ENCODE measurements at regions not wholly inside any gene's neighbourhood (a gene's known extent, or its start where the extent isn't known, plus 50 kb on each side); places are given as distances from the start of the nearest gene placed in this dataset.

DNA sequence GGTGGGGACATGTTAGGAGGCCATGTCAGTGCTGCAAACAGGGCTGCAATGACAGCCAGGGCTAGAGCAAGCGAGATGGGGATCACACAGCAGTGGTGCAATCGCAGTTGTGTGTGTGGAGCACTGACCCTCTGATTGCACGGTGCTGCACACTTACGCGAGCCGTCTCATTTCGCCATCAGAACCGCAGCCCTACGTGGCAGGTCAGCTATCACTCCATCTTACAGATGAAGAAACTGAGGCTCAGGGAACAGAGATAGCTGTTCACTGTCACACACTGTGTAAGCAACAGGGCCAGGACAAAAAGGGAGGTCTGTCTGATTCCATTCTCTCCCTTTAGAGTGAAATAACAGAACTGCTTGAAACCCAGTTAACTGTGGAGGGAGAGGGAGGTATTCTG lies 104.8 kb upstream of the SLC45A1 start:
- in situ Hi-C loops (cut with HindIII; ENCODE audit: low pct_ligation_motif_present, low sequenced_read_pairs): no loop called here
- H3K27ac ChIP-seq: no peak overlapping the region
- TF ChIP-seq, protein P1, sequence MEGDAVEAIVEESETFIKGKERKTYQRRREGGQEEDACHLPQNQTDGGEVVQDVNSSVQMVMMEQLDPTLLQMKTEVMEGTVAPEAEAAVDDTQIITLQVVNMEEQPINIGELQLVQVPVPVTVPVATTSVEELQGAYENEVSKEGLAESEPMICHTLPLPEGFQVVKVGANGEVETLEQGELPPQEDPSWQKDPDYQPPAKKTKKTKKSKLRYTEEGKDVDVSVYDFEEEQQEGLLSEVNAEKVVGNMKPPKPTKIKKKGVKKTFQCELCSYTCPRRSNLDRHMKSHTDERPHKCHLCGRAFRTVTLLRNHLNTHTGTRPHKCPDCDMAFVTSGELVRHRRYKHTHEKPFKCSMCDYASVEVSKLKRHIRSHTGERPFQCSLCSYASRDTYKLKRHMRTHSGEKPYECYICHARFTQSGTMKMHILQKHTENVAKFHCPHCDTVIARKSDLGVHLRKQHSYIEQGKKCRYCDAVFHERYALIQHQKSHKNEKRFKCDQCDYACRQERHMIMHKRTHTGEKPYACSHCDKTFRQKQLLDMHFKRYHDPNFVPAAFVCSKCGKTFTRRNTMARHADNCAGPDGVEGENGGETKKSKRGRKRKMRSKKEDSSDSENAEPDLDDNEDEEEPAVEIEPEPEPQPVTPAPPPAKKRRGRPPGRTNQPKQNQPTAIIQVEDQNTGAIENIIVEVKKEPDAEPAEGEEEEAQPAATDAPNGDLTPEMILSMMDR (IDR thresholded peaks at IDR 0.05; ENCODE audit: low read depth, low read length, missing control alignments): no peak
- H3K36me3 ChIP-seq (replicated peaks): no peaks in the 10 kb centered on the region
- DNase-seq: no peak
- no peak overlapping the region for H3K4me3 ChIP-seq (ENCODE audit: low read depth, low read length)
- no peaks in the 10 kb centered on the region for H3K27me3 ChIP-seq (replicated peaks)

DNA sequence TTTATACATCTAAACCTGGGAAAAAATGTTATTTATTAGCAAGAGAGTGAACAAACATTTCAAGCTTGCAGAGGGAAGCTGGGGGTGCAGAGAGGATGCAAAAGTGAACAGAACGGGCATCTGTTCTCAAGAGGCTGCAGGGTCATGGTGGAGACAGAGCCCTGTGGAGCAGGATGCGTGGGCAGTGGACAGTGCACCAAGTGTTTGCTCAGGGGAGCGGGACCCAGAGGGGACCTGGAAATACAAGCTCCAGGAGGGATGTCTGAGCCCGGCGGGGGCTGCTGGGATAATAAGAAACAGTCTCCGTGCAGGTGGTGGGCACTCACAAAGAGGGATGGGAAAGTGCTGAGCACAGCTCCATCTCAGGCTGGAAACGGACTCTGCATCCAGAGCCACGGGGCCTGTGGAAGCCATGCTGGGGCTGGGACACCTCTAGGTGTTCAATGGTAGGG lies 105.3 kb upstream of the SLC45A1 start:
- DNase-seq: no peak
- Histone ChIP-seq H3K4me3 (ENCODE audit: low read depth, low read length) (no peak overlapping the region), H3K27ac (peak overlapping the region; percentile 71), H3K27me3 (replicated peaks) (no peaks in the 10 kb centered on the region), H3K36me3 (replicated peaks) (no peaks in the 10 kb centered on the region)
- in situ Hi-C loops (cut with HindIII; ENCODE audit: low pct_ligation_motif_present, low sequenced_read_pairs): no loop called here
- TF ChIP-seq, protein P1 (IDR thresholded peaks at IDR 0.05; ENCODE audit: low read depth, low read length, missing control alignments): peak; percentile 9

DNA sequence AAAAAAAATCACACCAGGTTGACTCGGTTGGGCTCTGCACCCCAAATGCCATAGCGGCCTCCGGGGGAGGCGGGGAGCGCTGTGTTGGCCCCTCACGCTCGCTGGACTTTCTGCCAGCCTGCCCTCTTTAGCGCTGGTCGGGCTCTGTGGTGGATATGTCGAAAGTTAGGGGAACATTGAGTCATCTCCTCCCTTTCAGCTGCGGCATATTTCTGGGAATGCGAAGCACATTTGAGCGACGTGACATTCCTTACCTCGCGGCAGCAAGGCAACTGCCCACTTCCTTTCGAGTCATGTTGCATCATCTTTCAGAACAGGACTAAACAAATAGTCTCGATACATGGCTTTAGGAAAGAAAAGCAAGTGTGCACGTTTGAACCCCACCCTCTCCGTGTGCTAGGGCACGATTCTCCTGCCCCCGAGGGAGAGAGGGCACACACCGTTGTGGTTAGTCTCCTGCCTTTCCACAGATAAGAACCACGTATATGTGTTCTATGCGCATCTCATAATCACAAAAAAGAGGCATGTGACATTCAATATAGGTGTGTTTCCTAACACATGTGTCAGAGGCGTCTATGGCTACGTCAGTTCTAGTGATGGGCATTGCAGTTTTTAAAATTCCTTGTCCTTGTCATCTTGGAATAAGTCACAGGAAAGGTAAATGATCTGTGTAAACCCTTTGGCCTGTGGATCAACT lies 105.9 kb upstream of the SLC45A1 start:
- no peak overlapping the region for H3K4me3 ChIP-seq (ENCODE audit: low read depth, low read length)
- H3K27ac ChIP-seq: peak overlapping the region; percentile 71
- no peaks in the 10 kb centered on the region for H3K36me3 ChIP-seq (replicated peaks)
- no peaks in the 10 kb centered on the region for H3K27me3 ChIP-seq (replicated peaks)
- in situ Hi-C loops (cut with HindIII; ENCODE audit: low pct_ligation_motif_present, low sequenced_read_pairs): no loop called here
- TF ChIP-seq, protein P1 (IDR thresholded peaks at IDR 0.05; ENCODE audit: low read depth, low read length, missing control alignments): peak; percentile 10
- peak; percentile 94 for DNase-seq

DNA sequence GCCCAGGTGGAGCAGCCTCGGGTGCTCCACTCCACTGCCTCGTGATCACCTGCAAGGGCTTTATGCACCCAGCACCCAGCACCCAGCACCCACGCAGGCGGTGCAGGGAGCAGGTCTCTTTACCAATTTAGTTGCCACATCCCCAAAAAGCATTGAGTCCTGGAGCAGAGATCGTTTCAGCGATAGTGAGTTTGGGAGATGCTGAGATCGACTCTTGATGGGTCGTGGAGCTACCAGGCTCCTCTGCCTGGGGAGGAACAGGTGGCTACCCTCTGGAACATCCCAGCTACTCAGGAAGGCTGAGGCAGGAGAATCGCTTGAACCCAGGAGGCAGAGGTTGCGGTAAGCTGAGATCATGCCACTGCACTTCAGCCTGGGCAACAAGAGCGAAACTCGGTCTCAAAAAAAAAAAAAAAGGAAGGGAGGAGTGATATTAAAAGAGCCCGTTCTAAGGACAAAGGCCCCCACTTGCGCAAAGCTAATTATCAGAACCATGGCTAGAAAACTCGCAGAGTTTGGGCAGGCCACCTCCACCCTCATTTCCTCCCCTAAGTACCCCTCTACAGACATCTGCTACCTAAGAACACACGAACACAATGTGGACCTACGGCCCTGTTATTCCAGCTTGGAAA lies 106.5 kb upstream of the SLC45A1 start:
- TF ChIP-seq, protein P1 (IDR thresholded peaks at IDR 0.05; ENCODE audit: low read depth, low read length, missing control alignments): no peak
- no peak overlapping the region for H3K4me3 ChIP-seq (ENCODE audit: low read depth, low read length)

DNA sequence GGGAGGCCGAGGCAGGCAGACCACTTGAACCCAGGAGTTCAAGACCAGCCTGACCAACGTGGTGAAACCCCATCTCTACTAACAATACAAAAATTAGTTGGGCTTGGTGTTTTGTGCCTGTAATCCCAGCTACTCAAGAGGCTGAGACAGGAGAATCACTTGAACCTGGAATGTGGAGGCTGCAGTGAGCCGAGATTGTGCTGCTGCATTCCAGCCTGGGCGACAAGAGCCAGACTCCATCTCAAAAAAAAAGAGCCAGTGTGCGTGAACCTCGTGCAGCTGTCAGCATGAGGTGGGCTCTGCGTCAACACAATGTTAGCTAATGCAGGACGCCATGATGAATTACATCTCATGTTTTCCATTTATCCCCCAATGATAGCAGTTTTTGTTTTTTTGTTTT lies 110.7 kb upstream of the SLC45A1 start:
- TF ChIP-seq, protein P1 (IDR thresholded peaks at IDR 0.05; ENCODE audit: low read depth, low read length, missing control alignments): no peak

More for the DNA sequence above, 106.5 kb upstream of the SLC45A1 start:
- H3K27me3 ChIP-seq (replicated peaks): no peaks in the 10 kb centered on the region
- DNase-seq: no peak
- in situ Hi-C loops (cut with HindIII; ENCODE audit: low pct_ligation_motif_present, low sequenced_read_pairs): no loop called here
- H3K36me3 ChIP-seq (replicated peaks): no peaks in the 10 kb centered on the region
- H3K27ac ChIP-seq: peak overlapping the region; percentile 71

More for the DNA sequence above, 110.7 kb upstream of the SLC45A1 start:
- Histone ChIP-seq H3K27ac (no peak overlapping the region), H3K27me3 (replicated peaks) (no peaks in the 10 kb centered on the region), H3K4me3 (ENCODE audit: low read depth, low read length) (no peak overlapping the region), H3K36me3 (replicated peaks) (no peaks in the 10 kb centered on the region)
- no peak for DNase-seq
- in situ Hi-C loops (cut with HindIII; ENCODE audit: low pct_ligation_motif_present, low sequenced_read_pairs): no loop called here
